Prostate gland (tissue), 2 donors: ENCODE measurements at regions not wholly inside any gene's neighbourhood (a gene's known extent, or its start where the extent isn't known, plus 50 kb on each side); places are given as distances from the start of the nearest gene placed in this dataset.

Experiments used
- DNase-seq: peaks from one replicate; pipeline ENCODE4 v3.0.0-alpha.2; 2019; ENCODE audit warnings: low spot score
- H3K27ac ChIP-seq, 2 donors: fragments of 200-600 bp; sonication (generic); 2 replicates each; pipeline ENCODE4 v1.5.1; 2017 to 2019
- H3K27me3 ChIP-seq: fragments of 200-600 bp; sonication (generic); replicated peaks from 2 replicates; pipeline ENCODE4 v1.5.1; 2019; ENCODE audit not compliant: insufficient read depth
- H3K36me3 ChIP-seq, 2 donors: fragments of 200-600 bp; sonication (generic); 1 replicate in 1 of 2; 2 replicates in 1 of 2; pipeline versions ENCODE4 v1.5.1 to v1.8.1; 2017 to 2019
- H3K4me1 ChIP-seq: fragments of 200-600 bp; sonication (generic); replicated peaks from 2 replicates; pipeline ENCODE4 v1.5.1; 2019
- H3K4me3 ChIP-seq, 2 donors: fragments of 200-600 bp; sonication (generic); 2 replicates each; pipeline ENCODE4 v1.5.1; 2017 to 2019
- H3K9me3 ChIP-seq: fragments of 200-600 bp; sonication (generic); 2 replicates; pipeline ENCODE4 v1.5.1; 2017
- POLR2A ChIP-seq: fragments of 450-650 bp; IDR thresholded peaks from one replicate; pipeline ENCODE4 v1.6.1; 2016; ENCODE audit warnings: antibody characterized with exemption, mild to moderate bottlenecking
- POLR2AphosphoS5 ChIP-seq: sonication (generic); formaldehyde crosslinking; IDR thresholded peaks from one replicate; pipeline ENCODE4 v1.6.1; 2017; ENCODE audit warnings: antibody characterized with exemption
- WGBS: methylation state at CpG from one replicate; pipeline ENCODE4 v1.1.5; 2018; 5-methylcytosine and 5-hydroxymethylcytosine counted together
- intact Hi-C: fragments of 100-400 bp; cut with DNase I; formaldehyde crosslinking; loops from one replicate; pipeline ENCODE4 v1.14.2; 2022
- TF ChIP-seq, protein P1 (sequence below), 4 experiments: fragments of 200-600 bp in 2 of 4; fragments of 450-650 bp in 2 of 4; sonication (generic) in 2 of 4; IDR thresholded peaks; 1 replicate in 3 of 4; 2 replicates in 1 of 4; pipeline ENCODE4 v1.5.1; 2016 to 2019; ENCODE audit warnings: antibody characterized with exemption in 4 of 4, mild to moderate bottlenecking in 2 of 4, moderate library complexity in 2 of 4

- Histone ChIP-seq H3K27ac (no peak overlapping the region), H3K9me3 (no peaks in the 10 kb centered on the region), H3K36me3 (no peaks in the 10 kb centered on the region), H3K4me1 (no peaks in the 10 kb centered on the region), H3K4me3 (no peak overlapping the region), H3K27me3 (no peaks in the 10 kb centered on the region)
- intact Hi-C loops = no loop called here
- DNase-seq = peak; percentile 13
- WGBS = 52% methylated on average over 3 of the region's 3 CpGs
- TF ChIP-seq, protein P1, sequence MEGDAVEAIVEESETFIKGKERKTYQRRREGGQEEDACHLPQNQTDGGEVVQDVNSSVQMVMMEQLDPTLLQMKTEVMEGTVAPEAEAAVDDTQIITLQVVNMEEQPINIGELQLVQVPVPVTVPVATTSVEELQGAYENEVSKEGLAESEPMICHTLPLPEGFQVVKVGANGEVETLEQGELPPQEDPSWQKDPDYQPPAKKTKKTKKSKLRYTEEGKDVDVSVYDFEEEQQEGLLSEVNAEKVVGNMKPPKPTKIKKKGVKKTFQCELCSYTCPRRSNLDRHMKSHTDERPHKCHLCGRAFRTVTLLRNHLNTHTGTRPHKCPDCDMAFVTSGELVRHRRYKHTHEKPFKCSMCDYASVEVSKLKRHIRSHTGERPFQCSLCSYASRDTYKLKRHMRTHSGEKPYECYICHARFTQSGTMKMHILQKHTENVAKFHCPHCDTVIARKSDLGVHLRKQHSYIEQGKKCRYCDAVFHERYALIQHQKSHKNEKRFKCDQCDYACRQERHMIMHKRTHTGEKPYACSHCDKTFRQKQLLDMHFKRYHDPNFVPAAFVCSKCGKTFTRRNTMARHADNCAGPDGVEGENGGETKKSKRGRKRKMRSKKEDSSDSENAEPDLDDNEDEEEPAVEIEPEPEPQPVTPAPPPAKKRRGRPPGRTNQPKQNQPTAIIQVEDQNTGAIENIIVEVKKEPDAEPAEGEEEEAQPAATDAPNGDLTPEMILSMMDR (IDR thresholded peaks at IDR 0.05) = no peak
- TF ChIP-seq POLR2AphosphoS5 (no peak), POLR2A (no peak)
These were observed 297.7 kb upstream of the WWC1 start for GRCh38 chr5:167993771-167994170.

DNA sequence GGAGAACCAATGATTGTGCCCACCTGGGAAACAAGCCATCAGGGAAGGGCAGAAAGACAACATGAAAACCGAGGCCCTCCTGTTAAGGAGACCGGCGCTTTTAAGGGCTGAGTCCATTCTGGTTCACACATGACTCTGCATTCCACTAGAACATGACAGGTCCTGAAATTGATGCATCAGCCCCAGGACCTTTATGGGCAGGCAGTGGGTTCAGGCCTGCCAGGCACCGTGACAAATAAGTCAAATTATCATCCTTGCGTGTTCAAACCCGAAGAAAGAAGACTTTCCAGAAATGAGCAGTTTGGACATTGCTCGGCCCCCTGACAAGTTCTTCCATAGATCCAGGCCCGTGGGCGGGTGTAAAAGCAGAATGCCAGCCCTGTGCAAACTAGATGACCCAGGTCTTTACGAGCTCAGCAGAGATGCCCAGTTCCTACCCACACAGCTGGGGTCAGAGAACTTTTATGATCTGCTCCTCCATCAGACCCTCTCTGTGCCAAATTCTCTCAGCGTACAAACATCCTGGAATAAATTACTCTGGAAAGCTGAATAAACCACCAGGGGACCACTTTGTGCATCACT, 295.5 kb upstream of the WWC1 start:
- H3K27ac ChIP-seq = no peak overlapping the region

DNA sequence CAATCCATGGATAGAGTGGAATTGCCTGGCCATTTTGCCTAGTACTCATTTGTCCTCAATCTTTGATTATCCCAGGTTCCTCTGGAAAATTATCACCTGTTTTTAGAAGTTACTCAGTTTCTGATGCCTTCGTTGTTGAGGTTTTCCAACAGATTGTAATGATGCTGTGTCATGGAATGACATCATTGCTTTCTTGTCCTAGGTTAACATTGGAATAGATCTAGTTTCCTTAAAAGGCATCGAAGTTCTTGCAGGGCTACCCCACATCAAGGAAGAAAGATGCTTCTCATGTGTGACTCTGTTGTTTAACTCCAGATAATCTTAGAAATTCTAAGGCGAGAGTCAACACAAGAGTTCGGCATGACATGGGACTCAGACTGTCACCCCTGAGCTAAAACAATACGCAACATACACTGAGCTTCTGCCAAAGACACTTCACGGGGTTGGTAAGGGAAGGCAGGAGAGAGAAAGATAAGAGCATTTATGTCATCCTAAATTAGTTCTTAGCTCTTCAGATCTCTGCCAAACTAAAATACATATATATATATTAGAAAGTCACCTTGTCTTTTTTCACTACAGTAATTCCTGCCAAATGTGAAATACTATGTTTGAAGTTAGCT, 293.2 kb upstream of the WWC1 start:
- TF ChIP-seq, protein P1 (IDR thresholded peaks at IDR 0.05) = no peak
- TF ChIP-seq POLR2AphosphoS5 (no peak), POLR2A (no peak)
- H3K4me1 ChIP-seq = no peaks in the 10 kb centered on the region
- intact Hi-C loops = no loop called here
- H3K27ac ChIP-seq = no peak overlapping the region
- H3K36me3 ChIP-seq = no peaks in the 10 kb centered on the region
- no peak overlapping the region for H3K4me3 ChIP-seq
- WGBS = 47% methylated on average over 6 of the region's 6 CpGs
- no peaks in the 10 kb centered on the region for H3K27me3 ChIP-seq
- no peak for DNase-seq
- H3K9me3 ChIP-seq = no peaks in the 10 kb centered on the region

More for the DNA sequence above, 295.5 kb upstream of the WWC1 start:
- Histone ChIP-seq H3K9me3 (no peaks in the 10 kb centered on the region), H3K4me1 (no peaks in the 10 kb centered on the region), H3K36me3 (no peaks in the 10 kb centered on the region), H3K27me3 (no peaks in the 10 kb centered on the region), H3K4me3 (no peak overlapping the region)
- peak; percentile 6 for DNase-seq
- WGBS = 53% methylated on average over 11 of the region's 11 CpGs
- TF ChIP-seq POLR2A (no peak), POLR2AphosphoS5 (no peak)
- TF ChIP-seq, protein P1 (IDR thresholded peaks at IDR 0.05) = no peak
- intact Hi-C loops = no loop called here

- Histone ChIP-seq H3K27ac (no peak overlapping the region), H3K36me3 (no peaks in the 10 kb centered on the region), H3K4me1 (no peaks in the 10 kb centered on the region), H3K27me3 (no peaks in the 10 kb centered on the region), H3K4me3 (no peak overlapping the region), H3K9me3 (no peaks in the 10 kb centered on the region)
- TF ChIP-seq POLR2A = no peak
- TF ChIP-seq, protein P1 (IDR thresholded peaks at IDR 0.05) = no peak
- no peak for TF ChIP-seq POLR2AphosphoS5
- WGBS = 88% methylated on average over 2 of the region's 2 CpGs
- intact Hi-C loops = no loop called here
- no peak for DNase-seq
These were observed 292.3 kb upstream of the WWC1 start for GRCh38 chr5:167999182-167999581.

GRCh38 chr5:168001318-168001717, 290.1 kb upstream of the WWC1 start:
- Histone ChIP-seq H3K4me1 (no peaks in the 10 kb centered on the region), H3K27me3 (no peaks in the 10 kb centered on the region), H3K36me3 (no peaks in the 10 kb centered on the region), H3K27ac (no peak overlapping the region), H3K4me3 (no peak overlapping the region), H3K9me3 (no peaks in the 10 kb centered on the region)
- intact Hi-C loops = no loop called here
- WGBS = 44% methylated on average over 2 of the region's 2 CpGs
- TF ChIP-seq, protein P1 (IDR thresholded peaks at IDR 0.05) = no peak
- TF ChIP-seq POLR2A (no peak), POLR2AphosphoS5 (no peak)
- DNase-seq = no peak
